NCI-H1092 treated with DMSO at 0.1 percent for 48 hours (cell line): ENCODE measurements at regions not wholly inside any gene's neighbourhood (a gene's known extent, or its start where the extent isn't known, plus 50 kb on each side); places are given as distances from the start of the nearest gene placed in this dataset.
"Not testable (repeated sequence)": the region's sequence is repeated elsewhere in the genome, so short reads cannot be mapped to it uniquely, and the experiment has no call there.

Source experiments
- DNase-seq: peaks from one replicate; lab custom pipeline; 2025; lab: John Stamatoyannopoulos, UW

DNA sequence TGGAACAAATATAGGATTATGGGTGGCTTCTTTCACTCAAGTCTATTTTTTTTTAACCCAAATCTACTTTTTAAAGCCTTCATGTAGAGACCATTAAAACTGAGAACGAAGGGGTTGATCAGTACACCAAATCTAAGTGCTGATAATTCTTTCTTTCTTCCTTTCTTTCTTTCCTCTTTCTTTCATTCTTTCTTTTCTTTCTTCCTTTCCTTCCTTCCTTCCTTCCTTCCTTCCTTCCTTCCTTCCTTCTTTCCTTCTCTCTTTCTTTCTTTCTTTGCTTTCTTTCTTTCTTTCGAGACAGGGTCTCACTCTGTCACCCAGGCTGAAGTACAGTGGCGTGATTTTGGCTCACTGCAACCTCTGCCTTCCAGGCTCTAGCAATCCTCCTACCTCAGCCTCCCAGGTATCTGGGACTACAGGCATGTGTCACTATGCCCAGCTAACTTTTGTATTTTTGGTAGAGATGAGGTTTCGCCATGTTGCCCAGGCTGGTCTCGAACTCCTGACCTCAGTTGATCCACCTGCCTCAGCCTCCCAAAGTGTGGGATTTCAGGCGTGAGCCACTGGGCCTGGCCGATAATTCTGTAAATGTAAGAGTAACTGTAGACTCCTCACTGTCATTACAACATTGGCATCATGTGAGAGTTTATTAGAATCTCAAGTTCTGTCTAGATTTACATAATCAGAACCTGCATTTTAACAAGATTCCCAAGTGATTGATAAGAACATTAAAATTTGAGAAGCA lies 236.4 kb downstream of the TFEC start:
- DNase-seq, result no peak

GRCh38 chr7:115789901-115790300 lies 240.7 kb downstream of the TFEC start:
- DNase-seq, result no peak

GRCh38 chr7:115789473-115789872 lies 241.1 kb downstream of the TFEC start:
- not testable (repeated sequence) for DNase-seq

- DNase-seq, result peak; percentile 77
Observed at GRCh38 chr7:115782696-115783490, 247.7 kb downstream of the TFEC start.

- DNase-seq, result no peak
Observed at GRCh38 chr7:115779561-115779960, 251.0 kb downstream of the TFEC start.

GRCh38 chr7:115775981-115776380 lies 254.6 kb downstream of the TFEC start:
- no peak for DNase-seq

DNA sequence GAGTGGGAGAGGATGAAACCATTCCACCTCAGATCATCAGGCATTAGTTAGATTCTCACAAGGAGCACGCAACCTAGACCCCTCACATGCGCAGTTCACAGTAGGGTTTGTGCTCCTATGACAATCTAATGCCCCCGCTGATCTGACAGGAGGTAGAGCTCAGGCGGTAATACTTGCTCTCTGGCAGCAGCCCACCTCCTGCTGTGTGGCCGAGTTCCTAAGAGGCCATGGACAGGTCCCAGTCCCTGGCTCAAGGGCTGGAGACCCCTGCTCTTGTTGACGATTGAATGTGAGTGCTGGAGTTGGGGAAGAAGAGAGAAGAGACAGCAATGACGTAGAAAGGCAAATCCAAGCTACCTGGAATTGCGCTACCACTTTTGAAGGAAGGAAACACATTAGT lies 267.2 kb downstream of the TFEC start:
- DNase-seq, result no peak

- DNase-seq, result no peak
Observed at GRCh38 chr7:115758025-115758424, 272.5 kb downstream of the TFEC start.

GRCh38 chr7:115754226-115754625 lies 276.3 kb downstream of the TFEC start:
- no peak for DNase-seq

DNA sequence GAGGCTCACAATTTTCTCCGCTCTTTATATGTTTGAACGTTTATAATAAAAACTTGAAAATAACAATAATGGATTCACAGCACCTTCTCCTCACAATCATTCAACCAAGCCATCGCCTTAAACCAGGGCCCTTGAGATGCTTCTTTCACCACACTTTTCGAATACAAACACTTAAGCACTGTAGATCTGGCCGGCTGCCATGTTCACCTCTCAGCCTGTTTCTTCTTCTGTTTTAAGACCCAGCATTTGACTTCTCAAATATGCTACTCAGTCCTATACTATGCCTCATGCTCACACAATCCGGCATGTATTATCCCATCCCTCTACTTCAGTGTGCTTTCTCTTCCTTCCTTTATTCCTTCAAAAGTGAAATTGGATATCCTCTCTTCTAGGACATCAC lies 280.6 kb downstream of the TFEC start:
- no peak for DNase-seq

GRCh38 chr7:115748123-115748738 lies 282.3 kb downstream of the TFEC start:
- peak; percentile 63 for DNase-seq

DNA sequence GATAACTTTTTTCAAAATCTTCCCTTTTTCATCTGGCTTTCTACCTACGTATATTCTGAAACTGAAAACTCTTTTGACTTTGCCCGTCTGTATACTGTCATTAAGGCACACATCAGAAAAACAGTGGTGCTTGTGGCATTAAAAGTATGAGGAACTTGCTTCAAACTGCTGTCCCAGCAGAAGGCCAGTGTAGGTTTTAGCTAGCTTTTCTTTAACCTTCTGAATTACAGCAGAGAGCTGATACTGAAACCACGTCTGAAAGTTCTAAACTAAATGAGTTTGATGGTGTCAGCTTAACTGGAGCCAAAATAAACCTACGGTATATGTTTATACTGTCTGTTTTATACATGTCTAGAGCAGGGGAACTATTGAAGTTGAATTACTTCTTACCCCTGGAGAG lies 283.4 kb downstream of the TFEC start:
- peak; percentile 20 for DNase-seq

DNA sequence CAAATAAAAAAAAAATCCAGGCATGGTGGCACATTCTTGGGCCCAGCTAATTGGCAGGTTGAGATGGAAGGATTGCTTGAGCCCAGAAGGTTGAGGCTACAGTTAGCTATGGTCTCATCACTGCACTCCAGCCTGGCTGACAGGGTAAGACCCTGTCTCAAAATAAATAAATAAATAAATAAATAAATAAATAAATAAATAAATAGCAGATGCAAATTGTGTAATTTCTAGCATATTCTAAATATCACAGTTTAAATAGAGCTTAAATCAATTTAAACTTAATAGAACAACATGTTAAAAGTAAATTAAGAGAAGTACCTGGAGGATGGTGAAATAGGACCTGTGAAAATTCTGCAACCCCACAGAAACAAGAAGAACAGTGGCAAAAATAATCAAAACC lies 290.5 kb downstream of the TFEC start:
- no peak for DNase-seq

GRCh38 chr7:115734641-115735040 lies 295.9 kb downstream of the TFEC start:
- DNase-seq, result no peak

DNA sequence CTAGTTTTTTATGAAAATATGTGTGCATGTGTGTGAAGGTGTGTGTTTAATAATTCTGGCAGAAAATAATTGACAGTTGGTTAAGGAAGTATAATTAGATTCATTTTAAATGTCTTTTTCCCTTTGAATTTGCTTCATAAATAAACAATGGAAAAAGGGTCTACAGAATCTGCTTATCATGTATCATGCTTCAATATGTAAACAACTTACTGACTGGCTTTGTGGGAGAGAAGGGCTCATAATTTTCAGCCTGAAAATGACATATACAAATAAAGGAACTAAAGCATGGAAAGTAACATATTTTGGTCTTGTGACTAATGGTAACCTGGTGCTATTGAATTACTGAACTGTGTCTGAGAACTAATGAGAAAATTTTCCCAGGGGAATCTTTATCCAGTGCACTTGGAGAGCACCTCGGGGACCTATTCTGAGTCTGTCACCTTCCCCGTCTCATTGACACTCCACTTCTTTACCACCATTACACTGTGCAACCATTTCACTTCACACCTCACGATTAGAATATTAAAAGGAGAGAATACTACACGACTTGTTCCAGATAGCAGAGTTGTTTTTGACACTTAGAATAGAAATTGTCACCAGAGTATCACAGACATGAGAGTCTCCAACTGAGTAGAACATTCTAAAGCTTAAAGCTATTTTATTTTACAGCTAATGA lies 298.6 kb downstream of the TFEC start:
- peak; percentile 69 for DNase-seq

DNA sequence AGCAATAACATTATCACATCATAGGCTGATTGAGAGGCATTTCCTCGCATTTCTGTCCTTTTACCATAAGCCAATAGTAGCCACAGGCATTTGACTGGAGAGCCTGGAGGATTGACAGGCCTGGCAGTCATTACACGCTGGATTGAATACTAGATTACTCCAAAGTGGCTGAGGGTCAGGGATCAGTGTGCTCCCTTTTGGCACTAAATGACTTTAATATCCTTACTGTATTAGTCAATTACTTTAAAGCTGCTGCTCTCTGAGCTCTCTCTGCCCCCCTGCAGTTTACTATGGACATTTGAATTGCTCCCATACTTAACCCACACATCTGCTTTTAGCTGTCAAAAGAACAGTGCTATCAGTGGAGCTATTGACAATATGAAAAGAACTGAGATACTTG lies 302.0 kb downstream of the TFEC start:
- DNase-seq, result peak; percentile 89

DNA sequence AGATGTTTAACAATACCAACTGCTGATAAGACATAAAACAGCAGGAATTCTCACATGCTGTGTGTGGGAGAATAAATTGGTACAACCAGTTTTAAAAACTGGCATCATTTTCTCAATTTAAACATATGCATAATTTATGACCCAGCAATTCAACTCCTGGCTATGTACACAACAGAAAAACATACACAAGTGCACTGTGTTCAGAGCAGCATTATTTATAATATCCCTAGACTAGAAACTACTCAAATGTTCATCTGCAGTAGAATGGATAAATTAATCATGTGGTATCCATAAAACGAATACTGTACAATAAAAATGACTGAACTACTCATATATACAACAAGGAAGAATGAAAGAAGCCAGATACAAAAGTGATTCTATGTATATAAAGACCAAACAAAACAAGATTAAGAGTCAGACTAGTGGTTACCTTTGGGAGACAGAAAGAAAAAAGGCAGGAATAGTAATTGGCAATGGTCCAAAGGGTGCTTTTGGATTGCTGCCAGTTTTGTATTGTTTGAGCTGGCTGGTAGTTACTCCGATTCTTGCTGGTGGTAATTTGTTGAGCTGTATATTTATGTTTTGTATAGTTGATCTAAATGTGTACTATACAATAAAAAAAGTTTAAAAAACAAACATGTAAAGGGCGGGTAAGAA lies 306.0 kb downstream of the TFEC start:
- peak; percentile 99 for DNase-seq

DNA sequence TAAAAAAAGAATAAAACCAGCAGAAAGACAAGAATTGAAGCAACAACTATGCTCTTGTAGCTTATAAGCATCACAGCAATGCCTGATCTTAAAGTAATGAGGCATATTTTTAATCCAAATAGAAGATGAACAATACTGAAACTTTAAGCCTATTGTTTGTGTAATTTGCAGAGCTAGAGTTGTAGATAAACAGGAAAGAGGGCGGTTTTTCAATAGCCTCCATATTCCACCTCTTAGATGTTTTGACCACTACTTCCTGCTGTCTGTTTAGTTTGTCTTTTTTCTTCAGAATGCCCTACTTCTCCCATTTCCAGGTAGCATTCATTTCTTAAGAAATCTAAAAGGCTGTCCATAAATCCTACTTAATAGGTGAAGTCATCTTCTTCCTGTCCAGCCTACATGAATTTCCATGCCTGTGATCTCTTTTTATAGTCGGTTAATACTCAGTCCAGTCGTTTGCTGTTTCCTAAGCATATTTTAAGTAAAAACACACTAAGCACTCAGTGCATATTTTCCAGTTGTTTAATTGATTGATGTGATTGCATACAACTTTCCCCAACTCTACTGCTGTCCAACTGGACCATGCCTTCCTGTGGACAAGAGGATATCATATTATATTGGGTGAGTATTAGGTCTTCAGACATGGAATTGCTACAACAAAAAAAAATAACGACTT lies 308.1 kb downstream of the TFEC start:
- no peak for DNase-seq

- no peak for DNase-seq
Observed at GRCh38 chr7:115721293-115722217, 309.0 kb downstream of the TFEC start.

DNA sequence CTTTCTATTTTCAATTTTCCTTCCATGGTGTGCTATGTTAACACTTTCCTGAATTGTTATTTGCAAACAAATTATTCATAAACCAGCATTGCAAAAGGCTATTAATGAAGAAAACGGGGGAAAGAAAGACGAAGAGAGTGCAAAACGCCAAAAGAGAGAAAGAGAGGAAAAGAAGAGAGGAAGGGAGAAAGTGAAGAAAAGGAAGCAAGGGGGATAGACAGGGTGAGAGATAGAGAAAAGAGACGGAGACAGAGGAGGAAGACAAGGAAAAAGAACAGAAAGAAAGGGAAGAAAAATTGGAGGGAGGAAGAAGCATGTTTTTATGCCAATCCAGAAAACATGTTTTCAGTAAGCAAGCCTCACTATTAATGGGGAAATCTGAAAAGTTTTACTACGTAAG lies 310.6 kb downstream of the TFEC start:
- DNase-seq, result no peak
